Hematopoietic multipotent progenitor cell treated with erythropoietin and hydrocortisone succinate and interleukin-3 and kit ligand, for 8 days (in vitro differentiated cells): ENCODE measurements at regions not wholly inside any gene's neighbourhood (a gene's known extent, or its start where the extent isn't known, plus 50 kb on each side); places are given as distances from the start of the nearest gene placed in this dataset.
"Not testable (repeated sequence)": the region's sequence is repeated elsewhere in the genome, so short reads cannot be mapped to it uniquely, and the experiment has no call there.

Experiments used
- DNase-seq: peaks from one replicate; pipeline ENCODE4 v3.0.0-alpha.2; 2015

- DNase-seq: no peak
Observed at GRCh38 chr7:113292105-113292504, 173.8 kb upstream of the SMIM30 start.

DNA sequence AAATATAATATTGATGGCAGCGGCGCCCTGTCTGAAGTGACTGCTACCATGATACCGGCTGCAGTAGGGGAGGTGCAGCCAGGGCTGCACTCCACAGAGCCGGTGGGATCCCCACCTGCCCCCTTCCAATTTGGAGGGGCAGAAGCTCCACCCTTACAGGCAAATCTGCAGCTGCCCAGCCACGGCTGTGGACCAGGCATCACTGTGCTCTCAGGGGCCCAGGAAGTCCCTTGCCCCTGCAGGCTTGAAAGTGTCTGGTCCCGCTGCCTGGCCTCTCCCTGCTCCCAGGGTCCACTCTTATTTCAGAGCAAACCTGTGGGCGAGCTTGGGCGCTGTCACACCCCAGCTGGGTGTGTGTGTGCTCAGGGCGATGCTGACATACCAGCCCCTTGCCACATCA lies 172.7 kb upstream of the SMIM30 start:
- no peak for DNase-seq

GRCh38 chr7:113289140-113289740 lies 170.9 kb upstream of the SMIM30 start:
- DNase-seq: peak; percentile 45

GRCh38 chr7:113285411-113285810 lies 167.1 kb upstream of the SMIM30 start:
- no peak for DNase-seq

- DNase-seq: no peak
Observed at GRCh38 chr7:113283861-113284260, 165.5 kb upstream of the SMIM30 start.

DNA sequence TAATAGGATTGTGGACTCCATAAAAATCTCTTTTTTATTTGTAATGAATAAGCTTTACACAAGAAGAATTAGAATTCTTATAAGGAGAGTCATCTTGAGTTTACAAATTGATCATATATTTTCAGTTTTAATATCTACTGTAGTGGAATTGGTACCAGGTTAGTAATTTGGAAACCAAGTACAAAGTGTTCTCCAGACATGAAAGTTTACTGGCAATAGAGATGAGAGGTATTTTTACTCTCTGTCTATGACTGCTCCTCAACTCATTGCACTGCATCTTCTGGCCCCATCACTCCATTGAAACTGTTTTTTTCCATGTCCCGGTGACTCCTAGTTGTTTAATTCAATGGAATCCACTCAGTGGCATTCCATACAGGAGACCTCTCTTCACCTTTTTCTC lies 164.5 kb upstream of the SMIM30 start:
- DNase-seq: no peak

DNA sequence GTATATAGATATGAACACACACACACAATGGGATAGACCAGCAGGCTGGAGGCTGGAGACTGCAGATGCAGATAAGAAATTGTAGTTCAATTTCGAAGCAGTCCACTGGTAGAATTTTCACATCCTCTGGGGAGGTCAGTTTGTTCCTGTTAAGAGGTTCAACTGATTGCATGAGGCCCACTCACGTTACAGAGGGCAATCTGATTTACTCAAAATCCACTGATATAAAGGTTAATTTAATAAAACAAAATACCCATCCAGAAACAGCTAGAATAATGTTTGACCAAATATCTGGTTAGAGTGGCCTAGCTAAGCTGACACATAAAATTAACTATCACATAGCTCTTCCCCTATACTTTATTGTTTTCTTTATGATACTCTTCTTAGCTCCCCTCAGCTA lies 162.9 kb upstream of the SMIM30 start:
- no peak for DNase-seq

- DNase-seq: no peak
Observed at GRCh38 chr7:113279256-113279655, 160.9 kb upstream of the SMIM30 start.

- no peak for DNase-seq
Observed at GRCh38 chr7:113270790-113271189, 152.4 kb upstream of the SMIM30 start.

DNA sequence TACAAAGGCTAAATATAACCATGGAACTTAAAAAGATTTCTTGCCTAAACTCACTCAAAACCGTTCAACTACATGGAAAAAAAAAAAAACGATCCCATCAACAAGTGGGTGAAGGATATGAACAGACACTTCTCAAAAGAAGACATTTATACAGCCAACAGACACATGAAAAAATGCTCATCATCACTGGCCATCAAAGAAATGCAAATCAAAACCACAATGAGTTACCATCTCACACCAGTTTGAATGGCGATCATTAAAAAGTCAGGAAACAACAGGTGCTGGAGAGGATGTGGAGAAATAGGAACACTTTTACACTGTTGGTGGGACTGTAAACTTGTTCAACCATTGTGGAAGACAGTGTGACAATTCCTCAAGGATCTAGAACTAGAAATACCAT lies 151.2 kb upstream of the SMIM30 start:
- DNase-seq: not testable (repeated sequence)

- DNase-seq: peak; percentile 29
Observed at GRCh38 chr7:113268757-113269156, 150.4 kb upstream of the SMIM30 start.

GRCh38 chr7:113267885-113268284 lies 149.5 kb upstream of the SMIM30 start:
- no peak for DNase-seq

DNA sequence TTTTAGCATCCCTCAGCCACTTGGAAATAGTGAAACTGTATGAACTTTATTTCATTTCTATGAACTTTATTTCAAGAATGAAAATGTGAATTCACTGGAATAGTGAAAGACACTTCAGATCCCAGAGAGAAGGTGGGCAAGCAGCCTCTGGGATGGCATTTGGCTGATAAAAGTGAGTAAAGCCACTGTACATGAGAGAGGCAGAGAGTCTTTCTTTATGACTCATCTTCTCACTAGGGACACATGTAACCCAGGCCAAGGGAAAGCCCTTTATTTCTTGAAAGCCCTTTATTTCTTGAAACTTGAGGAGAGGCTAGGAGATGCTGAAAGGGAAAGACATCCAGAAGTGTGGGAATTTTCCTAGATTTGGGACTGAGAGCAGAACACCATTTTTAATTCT lies 148.9 kb upstream of the SMIM30 start:
- DNase-seq: no peak

DNA sequence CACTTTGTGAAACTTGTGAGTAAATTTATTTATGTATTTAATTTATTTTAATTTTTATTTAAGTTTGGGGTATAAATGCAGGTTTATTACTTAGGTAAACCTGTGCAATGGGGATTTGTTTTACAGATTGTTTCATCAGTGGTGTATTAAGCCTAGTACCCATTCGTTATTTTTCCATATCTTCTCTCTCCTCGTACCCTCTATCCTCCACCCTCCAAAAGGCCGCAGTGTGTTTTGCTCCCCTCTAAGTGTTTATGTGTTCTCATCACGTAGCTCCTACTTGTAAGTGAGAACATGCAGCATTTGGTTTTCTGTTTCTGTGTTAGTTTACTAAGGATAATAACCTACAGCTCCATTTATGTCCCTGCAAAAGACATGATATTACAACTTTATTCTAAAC lies 145.4 kb upstream of the SMIM30 start:
- DNase-seq: no peak

GRCh38 chr7:113263215-113263742 lies 144.9 kb upstream of the SMIM30 start:
- not testable (repeated sequence) for DNase-seq

- DNase-seq: peak; percentile 6
Observed at GRCh38 chr7:113256883-113257531, 138.7 kb upstream of the SMIM30 start.

- DNase-seq: no peak
Observed at GRCh38 chr7:113247198-113247597, 128.8 kb upstream of the SMIM30 start.

DNA sequence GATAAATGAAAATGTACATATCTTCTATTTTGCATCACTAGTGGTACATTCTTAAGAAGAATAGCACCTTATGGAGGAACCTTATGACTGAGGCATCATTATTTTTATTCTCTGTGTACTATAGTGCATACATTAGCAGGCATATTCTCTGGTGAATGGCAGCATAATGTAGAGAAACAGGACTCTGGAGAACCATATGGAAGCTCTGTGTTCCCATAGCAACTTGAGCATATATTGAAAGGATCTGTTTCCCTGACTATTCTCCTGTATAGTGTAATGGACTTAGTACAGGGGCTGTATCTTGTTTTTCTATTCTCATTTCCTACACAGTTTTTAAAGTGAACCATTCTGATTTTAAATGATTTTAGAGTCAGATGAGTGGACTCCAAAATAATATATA lies 128.4 kb upstream of the SMIM30 start:
- no peak for DNase-seq

- DNase-seq: no peak
Observed at GRCh38 chr7:113232885-113233284, 114.5 kb upstream of the SMIM30 start.

- no peak for DNase-seq
Observed at GRCh38 chr7:113230691-113231090, 112.3 kb upstream of the SMIM30 start.

DNA sequence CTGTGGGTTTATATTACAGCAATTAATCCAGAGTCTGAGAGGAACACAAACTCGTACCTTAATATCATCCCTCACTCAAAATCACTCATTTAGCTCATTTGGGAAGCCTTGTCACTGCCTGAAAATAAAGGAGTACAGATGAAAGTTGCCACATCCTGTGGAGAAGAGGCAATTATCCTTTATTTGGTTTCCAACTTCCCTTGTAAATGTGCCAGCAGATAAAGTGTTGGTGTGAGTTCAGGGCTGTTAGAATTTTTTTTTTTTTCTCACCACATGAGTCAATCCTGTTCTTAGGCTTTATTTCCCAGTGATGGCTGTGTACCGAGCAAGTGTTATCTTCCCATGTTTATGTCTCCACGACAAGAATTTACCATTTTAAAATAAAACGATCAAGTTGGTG lies 99.0 kb upstream of the SMIM30 start:
- no peak for DNase-seq

GRCh38 chr7:113216038-113216437 lies 97.7 kb upstream of the SMIM30 start:
- DNase-seq: no peak

GRCh38 chr7:113209449-113210203 lies 91.3 kb upstream of the SMIM30 start:
- DNase-seq: no peak

GRCh38 chr7:113207931-113208330 lies 89.6 kb upstream of the SMIM30 start:
- no peak for DNase-seq
